ENCODE measurements at regions not wholly inside any gene's neighbourhood (a gene's known extent, or its start where the extent isn't known, plus 50 kb on each side); places are given as distances from the start of the nearest gene placed in this dataset.

- Histone ChIP-seq H3K27ac (ENCODE audit: low read depth in 1 of 2, low read length in 2 of 2) (no peak overlapping the region), H3K4me3 (ENCODE audit: low read depth in 1 of 3, low read length in 3 of 3) (no peak overlapping the region), H3K36me3 (ENCODE audit: control insufficient read depth in 4 of 4, insufficient read depth in 3 of 4, low read depth in 1 of 4, low read length in 3 of 4) (no peaks in the 10 kb centered on the region), H3K4me1 (ENCODE audit: control insufficient read depth in 4 of 4, insufficient read depth in 4 of 4, low read length in 3 of 4) (no peaks in the 10 kb centered on the region), H3K27me3 (ENCODE audit: control insufficient read depth in 4 of 4, insufficient read depth in 4 of 4, low read length in 3 of 4) (peaks cover 0 to 10% (median 2%) of the 10 kb centered on the region in 4 donors), H3K9me3 (ENCODE audit: control insufficient read depth in 4 of 4, low read length in 3 of 4) (no peaks in the 10 kb centered on the region), H3K9ac (ENCODE audit: low read depth in 1 of 2, low read length in 2 of 2) (no peak overlapping the region)
- WGBS, result 89% methylated on average over 3 of the region's 3 CpGs
- TF ChIP-seq GABPA (IDR thresholded peaks at IDR 0.05 in 1 of 2, conservative IDR thresholded peaks at IDR 0.05 in 1 of 2) (no peak), FOXA2 (IDR thresholded peaks at IDR 0.05) (no peak), CTCF (IDR thresholded peaks at IDR 0.05; ENCODE audit: low read depth, low read length, missing input control) (no peak), MAX (IDR thresholded peaks at IDR 0.05) (no peak), HNF4A (conservative IDR thresholded peaks at IDR 0.05) (no peak), ZBTB33 (IDR thresholded peaks at IDR 0.05) (no peak), EGR1 (IDR thresholded peaks at IDR 0.05; ENCODE audit: low read depth in 2 of 2) (no peak), ATF3 (IDR thresholded peaks at IDR 0.05) (no peak), FOXA1 (IDR thresholded peaks at IDR 0.05) (no peak), RAD21 (IDR thresholded peaks at IDR 0.05) (no peak), HNF4G (IDR thresholded peaks at IDR 0.05) (no peak), NR2F2 (IDR thresholded peaks at IDR 0.05) (no peak), JUND (IDR thresholded peaks at IDR 0.05) (no peak), TAF1 (conservative IDR thresholded peaks at IDR 0.05) (no peak)
- DNase-seq (ENCODE audit: low spot score), result no peak
These were observed 898.6 kb downstream of the KCNMA1 start for GRCh38 chr10:76738991-76739390.

- no peak overlapping the region for H3K4me3 ChIP-seq (ENCODE audit: low read depth in 1 of 3, low read length in 3 of 3)
- H3K9ac ChIP-seq (ENCODE audit: low read depth in 1 of 2, low read length in 2 of 2), result no peak overlapping the region
- no peak overlapping the region for H3K27ac ChIP-seq (ENCODE audit: low read depth in 1 of 2, low read length in 2 of 2)
- no peaks in the 10 kb centered on the region for H3K4me1 ChIP-seq (ENCODE audit: control insufficient read depth in 4 of 4, insufficient read depth in 4 of 4, low read length in 3 of 4)
- no peak for DNase-seq (ENCODE audit: low spot score)
- 76% methylated on average over 6 of the region's 6 CpGs for WGBS
- no peak for TF ChIP-seq HNF4G (IDR thresholded peaks at IDR 0.05)
- TF ChIP-seq TAF1 (conservative IDR thresholded peaks at IDR 0.05), result no peak
- TF ChIP-seq JUND (IDR thresholded peaks at IDR 0.05), result no peak
- TF ChIP-seq REST (IDR thresholded peaks at IDR 0.05), result no peak
- TF ChIP-seq HNF4A (conservative IDR thresholded peaks at IDR 0.05), result no peak
- TF ChIP-seq CTCF (IDR thresholded peaks at IDR 0.05; ENCODE audit: low read depth, low read length, missing input control), result no peak
- no peak for TF ChIP-seq RXRA (IDR thresholded peaks at IDR 0.05)
- no peak for TF ChIP-seq EGR1 (IDR thresholded peaks at IDR 0.05; ENCODE audit: low read depth in 2 of 2)
- no peak for TF ChIP-seq MAX (IDR thresholded peaks at IDR 0.05)
- TF ChIP-seq FOXA1 (IDR thresholded peaks at IDR 0.05), result no peak
- no peak for TF ChIP-seq SP1 (IDR thresholded peaks at IDR 0.05)
- no peak for TF ChIP-seq FOXA2 (IDR thresholded peaks at IDR 0.05)
- no peak for TF ChIP-seq NR2F2 (IDR thresholded peaks at IDR 0.05)
- H3K27me3 ChIP-seq (ENCODE audit: control insufficient read depth in 4 of 4, insufficient read depth in 4 of 4, low read length in 3 of 4), result peaks cover 0 to 12% (median 2%) of the 10 kb centered on the region in 4 donors
- H3K36me3 ChIP-seq (ENCODE audit: control insufficient read depth in 4 of 4, insufficient read depth in 3 of 4, low read depth in 1 of 4, low read length in 3 of 4), result no peaks in the 10 kb centered on the region
- H3K9me3 ChIP-seq (ENCODE audit: control insufficient read depth in 4 of 4, low read length in 3 of 4), result no peaks in the 10 kb centered on the region
These were observed 900.6 kb downstream of the KCNMA1 start for GRCh38 chr10:76736815-76737618.
